ENCODE measurements at regions not wholly inside any gene's neighbourhood (a gene's known extent, or its start where the extent isn't known, plus 50 kb on each side); places are given as distances from the start of the nearest gene placed in this dataset.

GRCh38 chr3:72179107-72179464 lies 394.1 kb upstream of the PROK2 start:
- H3K9me3 ChIP-seq (ENCODE audit: control insufficient read depth, insufficient read depth, low read depth, low read length): no peaks in the 10 kb centered on the region
- no peaks in the 10 kb centered on the region for H3K27me3 ChIP-seq (ENCODE audit: control insufficient read depth, insufficient read depth, low read length)
- H3K4me1 ChIP-seq (ENCODE audit: control insufficient read depth, insufficient read depth, low read length): no peaks in the 10 kb centered on the region
- TF ChIP-seq POLR2AphosphoS5 (IDR thresholded peaks at IDR 0.05; ENCODE audit: low read depth, low read length): no peak
- no peak for TF ChIP-seq REST (IDR thresholded peaks at IDR 0.05; ENCODE audit: insufficient read depth in 1 of 2, low read depth in 2 of 2, low read length in 1 of 2)
- no peak for TF ChIP-seq SIN3A (IDR thresholded peaks at IDR 0.05; ENCODE audit: borderline replicate concordance, insufficient read depth, low read depth, low read length)
- TF ChIP-seq TCF7L2 (IDR thresholded peaks at IDR 0.05; ENCODE audit: low read depth, low read length): no peak
- TF ChIP-seq CTCF (IDR thresholded peaks at IDR 0.05): no peak
- in situ Hi-C loops (cut with HindIII; ENCODE audit: low pct_unique_long_range_greater_than_20kb, low sequenced_read_pairs): no loop called here
- DNase-seq (ENCODE audit: low read depth, low spot score): no peak
- intact Hi-C loops (cut with micrococcal nuclease; ENCODE audit: unreplicated experiment): no loop called here
- no peak overlapping the region for H3K4me3 ChIP-seq (ENCODE audit: low read depth in 2 of 2, low read length in 2 of 2)
- CTCF ChIA-PET: no interaction called here
- no peak overlapping the region for H3K27ac ChIP-seq (ENCODE audit: low read length)
- POLR2A ChIA-PET: no interaction called here
- BruUV-seq (replicated peaks): no TSS peak
- no peak for ATAC-seq
- H3K36me3 ChIP-seq (ENCODE audit: control insufficient read depth, insufficient read depth, low read length): no peaks in the 10 kb centered on the region

GRCh38 chr3:72178463-72179106 lies 393.6 kb upstream of the PROK2 start:
- in situ Hi-C loops (cut with HindIII; ENCODE audit: low pct_unique_long_range_greater_than_20kb, low sequenced_read_pairs): no loop called here
- no TSS peak for BruUV-seq (replicated peaks)
- H3K27me3 ChIP-seq (ENCODE audit: control insufficient read depth, insufficient read depth, low read length): no peaks in the 10 kb centered on the region

More at GRCh38 chr3:72178463-72179106, 393.6 kb upstream of the PROK2 start:
- Histone ChIP-seq H3K36me3 (ENCODE audit: control insufficient read depth, insufficient read depth, low read length) (no peaks in the 10 kb centered on the region), H3K4me3 (ENCODE audit: low read depth in 2 of 2, low read length in 2 of 2) (no peak overlapping the region), H3K4me1 (ENCODE audit: control insufficient read depth, insufficient read depth, low read length) (no peaks in the 10 kb centered on the region), H3K27ac (ENCODE audit: low read length) (no peak overlapping the region), H3K9me3 (ENCODE audit: control insufficient read depth, insufficient read depth, low read depth, low read length) (no peaks in the 10 kb centered on the region)
- ChIA-PET POLR2A (no interaction called here), CTCF (no interaction called here)
- intact Hi-C loops (cut with micrococcal nuclease; ENCODE audit: unreplicated experiment): no loop called here
- ATAC-seq (no peak), DNase-seq (ENCODE audit: low read depth, low spot score) (no peak)
- TF ChIP-seq POLR2AphosphoS5 (IDR thresholded peaks at IDR 0.05; ENCODE audit: low read depth, low read length) (no peak), TCF7L2 (IDR thresholded peaks at IDR 0.05; ENCODE audit: low read depth, low read length) (no peak), REST (IDR thresholded peaks at IDR 0.05; ENCODE audit: insufficient read depth in 1 of 2, low read depth in 2 of 2, low read length in 1 of 2) (no peak)
